SH-SY5Y (cell line): ENCODE measurements at regions not wholly inside any gene's neighbourhood (a gene's known extent, or its start where the extent isn't known, plus 50 kb on each side); places are given as distances from the start of the nearest gene placed in this dataset.

Experiments
- GATA2 ChIP-seq: IDR thresholded peaks from 2 replicates; pipeline ENCODE4 v1.6.1; 2011; ENCODE audit warnings: mild to moderate bottlenecking, low read depth, low read length
- GATA3 ChIP-seq: IDR thresholded peaks from 2 replicates; pipeline ENCODE4 v1.6.1; 2011; ENCODE audit warnings: low read depth, mild to moderate bottlenecking, low read length, moderate library complexity

DNA sequence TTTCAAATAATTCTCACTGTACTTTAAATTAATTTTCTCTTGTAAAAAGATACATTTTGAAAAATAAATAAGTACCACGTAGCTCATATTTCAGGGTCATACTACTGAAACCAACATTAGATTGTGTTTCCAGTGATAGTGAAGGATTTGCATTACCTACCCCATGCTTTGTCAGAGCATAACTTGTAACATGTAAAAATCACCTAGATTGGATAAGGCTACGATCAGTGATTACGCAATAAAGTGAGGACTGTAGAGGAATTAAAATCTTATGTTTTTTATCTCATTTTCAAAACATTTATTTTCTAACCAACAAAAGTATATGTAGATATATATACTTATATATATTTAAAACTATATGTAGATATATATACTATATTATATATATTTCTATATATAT, 89.4 kb upstream of the VRK2 start:
- TF ChIP-seq GATA3 (no peak), GATA2 (no peak)

DNA sequence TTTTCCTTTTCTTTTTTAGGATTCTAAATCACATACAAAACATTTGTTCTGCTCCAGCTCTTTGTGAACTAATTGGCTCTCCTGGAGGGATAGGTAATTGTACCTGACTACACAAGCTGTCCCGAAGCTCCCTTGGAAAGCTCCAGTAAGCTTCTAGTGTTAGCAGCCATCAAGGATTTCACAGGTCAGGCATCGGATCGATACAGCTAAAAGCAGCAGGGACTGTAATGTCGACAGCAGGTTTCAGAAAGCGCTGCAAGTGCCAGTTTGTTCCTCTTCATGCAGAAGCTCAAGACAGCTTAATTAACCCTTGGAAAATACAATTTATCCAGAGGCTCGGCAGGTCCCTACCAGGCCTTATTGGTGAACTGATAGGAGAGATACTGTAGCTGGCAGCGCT, 87.2 kb upstream of the VRK2 start:
- TF ChIP-seq GATA2, result no peak
- no peak for TF ChIP-seq GATA3

DNA sequence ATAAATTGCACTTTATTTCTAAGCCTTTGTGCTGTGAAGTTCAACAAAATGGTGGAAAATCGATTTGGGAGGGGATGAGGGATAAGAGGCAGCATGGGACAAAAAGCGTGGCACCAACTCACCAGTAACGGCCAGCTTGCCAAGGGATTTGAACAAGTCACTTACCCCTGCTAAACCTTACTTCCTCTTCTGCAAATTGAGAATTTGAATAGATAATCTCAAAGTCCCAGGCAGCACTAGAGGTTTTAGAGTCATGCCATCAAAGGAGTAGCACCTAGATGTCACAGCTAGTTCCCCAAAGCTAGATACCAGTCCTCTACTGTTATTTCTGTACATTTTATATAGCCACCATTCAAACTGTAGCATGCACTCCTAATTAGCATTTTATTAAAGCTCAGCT, 83.7 kb upstream of the VRK2 start:
- TF ChIP-seq GATA3 (no peak), GATA2 (no peak)

DNA sequence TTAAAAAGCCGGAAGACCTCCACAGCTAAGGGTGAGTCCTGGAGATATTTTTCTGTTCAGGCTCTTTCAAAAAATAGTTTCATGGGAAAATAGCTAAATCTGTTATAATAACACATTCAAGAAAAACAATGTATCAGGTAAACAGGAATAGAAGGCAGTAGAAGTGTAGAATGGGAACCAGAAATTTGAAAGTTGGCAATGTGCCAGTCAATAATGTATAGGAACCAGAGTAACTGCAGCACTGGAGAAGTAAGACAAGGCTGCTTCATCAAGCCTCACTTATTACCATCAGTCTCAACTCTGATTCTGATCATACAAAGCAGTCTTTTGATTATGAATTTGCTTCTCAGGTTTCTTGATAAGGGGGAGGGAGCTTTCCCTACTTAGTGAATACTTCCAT, 81.4 kb upstream of the VRK2 start:
- TF ChIP-seq GATA3 (no peak), GATA2 (no peak)

DNA sequence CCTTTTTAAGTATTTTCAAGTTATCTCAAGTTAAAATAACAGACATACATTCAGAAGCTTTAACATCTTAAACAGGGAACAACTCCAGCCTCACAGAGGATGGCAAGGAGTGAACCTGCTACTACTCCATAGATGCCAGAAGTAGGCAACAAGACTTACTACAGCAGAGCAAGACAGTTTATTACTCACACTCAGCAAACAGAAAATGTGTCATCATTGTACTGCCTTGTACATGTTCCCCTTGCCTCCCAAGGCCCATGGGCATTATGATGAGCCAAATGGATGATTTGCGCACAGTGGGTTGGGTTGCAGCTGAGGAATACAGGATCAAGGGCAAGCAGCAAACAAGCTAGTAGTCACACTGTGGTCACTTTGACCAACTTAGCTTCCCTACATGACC, 80.6 kb upstream of the VRK2 start:
- TF ChIP-seq GATA3 (no peak), GATA2 (no peak)

DNA sequence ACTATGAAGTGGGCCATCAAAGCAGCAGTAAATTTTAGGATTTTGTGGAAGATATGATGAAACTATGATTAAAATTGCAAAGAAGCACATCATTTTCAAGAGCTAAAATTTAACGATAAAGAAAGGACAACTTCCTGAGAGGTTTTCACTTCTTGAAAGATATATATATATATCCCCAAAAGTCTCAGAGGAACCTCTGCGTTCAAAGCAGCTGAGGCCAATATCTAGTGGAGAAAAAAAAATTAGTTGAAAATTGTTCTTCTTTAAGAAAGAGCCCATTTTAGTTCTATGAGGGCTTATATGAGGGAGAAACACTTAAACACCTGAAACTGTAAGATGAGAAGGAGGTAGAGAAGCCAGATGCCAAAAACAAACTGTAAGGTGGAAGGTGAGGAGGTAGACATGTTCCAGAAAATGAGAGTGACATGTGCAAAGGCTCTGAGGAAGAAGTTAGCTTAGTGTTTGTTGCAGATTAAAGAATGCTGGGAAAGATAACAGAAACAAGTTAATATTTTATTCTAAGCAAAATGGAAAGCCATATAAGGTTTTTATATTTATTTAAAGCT, 72.9 kb upstream of the VRK2 start:
- TF ChIP-seq GATA2 (no peak), GATA3 (no peak)

DNA sequence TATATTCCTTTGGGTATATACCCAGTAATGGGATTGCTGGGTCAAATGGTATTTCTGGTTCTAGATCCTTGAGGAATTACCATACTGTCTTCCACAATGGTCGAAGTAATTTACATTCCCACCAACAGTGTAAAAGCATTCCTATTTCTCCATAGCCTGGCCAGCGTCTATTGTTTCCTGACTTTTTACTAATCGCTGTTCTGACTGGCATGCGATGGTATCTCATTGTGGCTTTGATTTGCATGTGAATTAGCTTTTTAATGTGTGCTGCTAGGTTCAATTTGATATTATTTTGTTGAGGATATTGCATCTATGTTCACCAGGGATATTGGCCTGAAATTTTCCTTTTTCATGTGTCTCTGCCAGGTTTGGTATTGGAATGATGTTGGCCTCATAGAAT, 67.4 kb upstream of the VRK2 start:
- TF ChIP-seq GATA2 (no peak), GATA3 (no peak)

DNA sequence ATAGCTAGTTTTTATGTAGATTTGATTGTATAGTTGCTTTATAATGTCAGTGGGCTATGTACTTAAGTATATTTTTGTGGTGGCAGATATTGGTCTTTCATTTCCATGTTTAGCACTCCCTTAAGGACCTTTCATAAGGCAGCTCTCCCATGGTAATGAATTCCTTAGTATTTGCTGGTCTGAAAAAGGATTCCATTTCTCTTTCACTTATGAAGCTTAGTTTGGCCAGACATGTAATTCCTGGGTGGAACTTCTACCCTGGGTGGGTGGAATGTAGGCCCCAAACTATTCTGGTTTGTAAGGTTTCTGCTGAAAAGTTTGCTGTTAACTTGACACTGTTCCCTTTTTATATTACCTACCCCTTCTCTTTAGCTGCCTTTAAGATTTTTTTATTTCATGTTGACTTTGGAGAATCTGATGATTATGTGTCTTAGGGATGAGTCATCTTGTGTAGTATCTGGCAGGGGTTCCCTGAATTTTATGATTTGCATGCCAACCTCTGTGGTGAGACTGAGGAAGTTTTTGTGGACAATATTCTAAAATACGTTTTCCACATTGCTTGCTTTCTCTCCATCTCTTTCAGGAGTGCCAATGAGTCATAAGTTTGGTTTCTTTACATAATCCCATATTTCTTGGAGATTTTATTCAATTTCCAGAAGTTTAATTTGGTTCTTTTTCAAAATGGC, 65.4 kb upstream of the VRK2 start:
- no peak for TF ChIP-seq GATA3
- TF ChIP-seq GATA2, result no peak

DNA sequence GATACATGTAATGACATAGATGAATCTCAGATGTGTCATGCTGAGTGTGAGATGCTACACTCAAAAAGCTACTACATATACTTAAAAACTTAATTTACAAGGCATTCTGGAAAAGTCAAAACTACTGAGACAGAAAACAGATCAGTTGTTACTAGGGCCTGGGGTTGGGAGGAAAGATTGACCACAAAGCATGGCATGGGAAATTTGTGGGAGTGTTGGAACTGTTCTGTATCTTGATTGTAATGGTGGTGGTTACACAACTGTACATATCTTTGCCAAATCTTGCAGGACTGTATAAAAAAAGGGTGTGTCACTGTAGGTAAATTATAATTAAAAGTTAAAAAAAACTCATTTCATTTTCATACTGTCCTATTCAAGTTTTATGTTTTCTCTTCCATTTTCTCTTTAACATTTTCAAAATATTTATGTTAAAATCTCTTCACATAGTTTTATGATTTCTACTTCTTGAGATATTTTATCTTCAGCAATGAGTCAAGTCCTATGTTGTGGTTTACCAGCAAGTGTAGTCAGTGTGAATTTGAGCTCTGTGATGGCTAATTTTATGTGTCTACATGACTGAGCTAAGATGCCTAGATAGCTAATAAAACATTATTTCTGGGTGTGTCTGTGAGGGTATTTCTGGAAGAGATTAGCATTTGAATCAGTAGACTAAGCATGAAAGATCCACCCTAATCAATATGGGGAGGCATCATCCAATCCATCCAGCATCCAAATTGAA, 58.6 kb upstream of the VRK2 start:
- TF ChIP-seq GATA2 (no peak), GATA3 (no peak)

DNA sequence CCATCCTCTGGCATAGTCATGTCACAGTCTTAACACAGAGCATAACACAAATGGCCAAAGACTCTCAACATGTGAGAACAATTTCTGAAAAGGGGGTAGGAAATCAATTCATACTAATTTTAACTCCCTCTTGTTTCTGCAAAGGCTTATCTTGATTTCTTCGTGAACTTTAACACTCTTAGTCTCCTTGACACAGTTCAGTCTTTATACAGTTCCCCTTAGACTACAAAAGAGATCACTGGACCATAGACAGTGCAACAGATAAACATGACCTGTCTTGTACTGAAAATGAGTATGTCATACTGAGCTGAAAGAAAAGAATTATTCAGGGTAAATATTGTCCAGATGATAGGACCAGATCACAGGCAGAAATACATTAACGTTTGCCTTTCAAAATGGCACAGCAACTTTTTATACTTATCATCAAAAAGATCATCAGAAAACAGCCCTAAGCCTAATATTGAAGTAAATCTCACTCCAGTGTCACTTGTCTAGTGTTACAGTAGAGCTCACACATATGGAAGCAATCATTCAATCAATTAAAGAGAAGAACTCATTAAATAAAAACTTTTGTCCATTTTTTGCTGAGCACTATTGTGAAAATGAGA, 56.4 kb upstream of the VRK2 start:
- TF ChIP-seq GATA3 (peak; percentile 80), GATA2 (no peak)
